H7 (cell line): ENCODE measurements at regions not wholly inside any gene's neighbourhood (a gene's known extent, or its start where the extent isn't known, plus 50 kb on each side); places are given as distances from the start of the nearest gene placed in this dataset.

Experiments used
- DNase-seq: peaks from one replicate; pipeline ENCODE4 v3.0.0; 2012
- H3K27me3 ChIP-seq: 2 replicates; pipeline ENCODE4 v1.6.0; 2011; ENCODE audit warnings: mild to moderate bottlenecking, low read length; ENCODE audit not compliant: control insufficient read depth, insufficient read depth
- H3K36me3 ChIP-seq: replicated peaks from 2 replicates; pipeline ENCODE4 v1.5.1; 2011; ENCODE audit warnings: low read length; ENCODE audit not compliant: control insufficient read depth, insufficient read depth
- H3K4me3 ChIP-seq: 2 replicates; pipeline ENCODE4 v1.5.1; 2011; ENCODE audit warnings: low read depth, mild to moderate bottlenecking, control low read depth, low read length, moderate library complexity; ENCODE audit not compliant: insufficient read depth

- no peaks in the 10 kb centered on the region for H3K27me3 ChIP-seq
- no peak for DNase-seq
- H3K4me3 ChIP-seq, result no peak overlapping the region
- no peaks in the 10 kb centered on the region for H3K36me3 ChIP-seq
These were observed 184.4 kb upstream of the DYNLRB2 start for GRCh38 chr16:80356365-80356764.

DNA sequence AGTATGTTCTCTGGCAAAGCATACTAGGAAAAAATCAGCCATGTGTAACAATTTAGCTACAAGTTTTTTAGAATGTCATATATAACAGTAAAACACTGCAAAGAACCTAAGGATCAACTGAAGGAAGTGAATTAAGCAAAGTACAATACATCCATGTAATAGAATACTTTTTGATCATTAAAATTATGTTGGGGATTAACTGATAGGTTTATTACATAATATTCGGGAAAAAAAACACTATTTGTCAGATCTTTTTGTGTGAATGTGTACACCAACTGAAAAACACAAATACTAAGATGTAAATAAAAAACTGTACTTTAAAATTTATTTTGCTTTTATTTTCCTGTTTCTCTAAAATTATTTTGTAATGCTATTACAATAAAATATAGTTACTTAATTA is 185.5 kb upstream of the DYNLRB2 start:
- no peak for DNase-seq
- H3K4me3 ChIP-seq, result no peak overlapping the region
- no peaks in the 10 kb centered on the region for H3K27me3 ChIP-seq
- no peaks in the 10 kb centered on the region for H3K36me3 ChIP-seq

- no peaks in the 10 kb centered on the region for H3K36me3 ChIP-seq
- H3K27me3 ChIP-seq, result no peaks in the 10 kb centered on the region
- no peak for DNase-seq
- H3K4me3 ChIP-seq, result no peak overlapping the region
These were observed 190.7 kb upstream of the DYNLRB2 start for GRCh38 chr16:80350061-80350460.

GRCh38 chr16:80347900-80348299 is 192.9 kb upstream of the DYNLRB2 start:
- DNase-seq, result no peak
- Histone ChIP-seq H3K4me3 (no peak overlapping the region), H3K27me3 (no peaks in the 10 kb centered on the region), H3K36me3 (no peaks in the 10 kb centered on the region)

GRCh38 chr16:80347002-80347401 is 193.8 kb upstream of the DYNLRB2 start:
- DNase-seq, result no peak
- H3K36me3 ChIP-seq, result no peaks in the 10 kb centered on the region
- no peak overlapping the region for H3K4me3 ChIP-seq
- H3K27me3 ChIP-seq, result no peaks in the 10 kb centered on the region

DNA sequence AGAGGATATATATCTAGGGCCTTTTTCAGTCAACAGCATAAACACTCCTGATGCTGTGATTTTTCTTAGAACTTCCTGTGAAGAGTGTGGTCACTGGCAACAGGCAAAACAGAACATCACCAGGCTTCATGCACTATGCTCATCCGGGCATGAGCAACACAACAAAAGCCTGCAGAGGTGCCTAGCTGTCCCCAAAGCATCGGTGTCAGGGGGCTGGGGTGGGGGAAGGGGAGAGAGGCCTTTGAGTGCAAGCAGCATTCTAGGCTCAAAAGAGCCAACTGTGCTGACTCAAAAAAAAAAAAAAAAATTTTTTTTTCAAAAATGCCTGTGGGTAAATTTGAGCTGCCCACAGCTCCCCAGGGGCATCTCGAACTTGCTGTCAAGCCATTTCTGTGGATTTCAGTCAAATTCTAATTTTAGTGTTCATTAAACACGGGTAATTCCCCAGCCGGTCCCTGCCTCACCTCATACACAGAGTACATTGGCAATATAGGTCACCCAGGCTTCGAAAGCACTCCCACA is 194.6 kb upstream of the DYNLRB2 start:
- Histone ChIP-seq H3K36me3 (no peaks in the 10 kb centered on the region), H3K27me3 (no peaks in the 10 kb centered on the region), H3K4me3 (no peak overlapping the region)
- DNase-seq, result no peak

- no peaks in the 10 kb centered on the region for H3K27me3 ChIP-seq
- H3K36me3 ChIP-seq, result no peaks in the 10 kb centered on the region
- H3K4me3 ChIP-seq, result no peak overlapping the region
- DNase-seq, result no peak
These were observed 195.1 kb upstream of the DYNLRB2 start for GRCh38 chr16:80345701-80346100.

DNA sequence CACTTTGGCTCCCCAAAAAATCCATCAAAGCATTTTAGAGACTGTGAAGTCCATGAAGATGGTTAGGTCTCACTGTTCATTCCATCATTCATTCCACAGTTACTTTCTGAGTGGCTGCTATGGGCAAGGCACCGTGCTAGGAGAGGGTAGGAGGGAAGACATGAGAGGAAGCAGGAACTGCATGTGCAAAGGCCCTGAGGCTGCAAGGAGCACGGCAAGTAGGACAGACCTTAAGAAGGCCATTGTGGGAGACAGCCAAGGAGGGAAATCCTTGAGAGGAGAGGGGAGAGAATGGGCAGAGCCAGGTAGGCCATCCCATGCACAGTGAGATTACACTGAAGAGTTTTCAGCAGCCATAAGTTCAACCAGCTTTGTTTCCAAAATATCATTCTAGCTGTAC is 196.2 kb upstream of the DYNLRB2 start:
- no peak for DNase-seq
- Histone ChIP-seq H3K27me3 (no peaks in the 10 kb centered on the region), H3K4me3 (no peak overlapping the region), H3K36me3 (no peaks in the 10 kb centered on the region)

DNA sequence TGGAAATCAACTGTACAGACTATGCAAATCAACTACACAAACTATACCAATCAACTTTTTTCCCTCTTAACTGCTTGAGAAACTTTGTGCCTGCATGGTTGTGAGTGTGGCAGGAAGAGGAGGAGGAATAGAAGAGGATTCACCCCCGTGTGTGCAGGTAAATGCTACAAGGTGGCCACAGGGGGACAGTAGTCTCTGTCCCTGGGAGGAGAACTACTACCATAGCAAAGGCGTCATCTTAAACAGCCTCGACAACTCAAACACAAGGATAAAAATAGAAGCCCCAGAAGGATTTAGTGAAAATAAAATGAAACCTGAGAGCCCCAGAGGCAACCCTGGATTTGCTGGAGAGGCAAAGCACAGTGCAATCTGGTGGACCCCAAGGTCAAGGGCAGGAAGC is 199.5 kb upstream of the DYNLRB2 start:
- no peaks in the 10 kb centered on the region for H3K36me3 ChIP-seq
- peak; percentile 42 for DNase-seq
- H3K27me3 ChIP-seq, result no peaks in the 10 kb centered on the region
- H3K4me3 ChIP-seq, result no peak overlapping the region

GRCh38 chr16:80337786-80338185 is 203.0 kb upstream of the DYNLRB2 start:
- DNase-seq, result no peak
- Histone ChIP-seq H3K36me3 (no peaks in the 10 kb centered on the region), H3K4me3 (no peak overlapping the region), H3K27me3 (no peaks in the 10 kb centered on the region)

DNA sequence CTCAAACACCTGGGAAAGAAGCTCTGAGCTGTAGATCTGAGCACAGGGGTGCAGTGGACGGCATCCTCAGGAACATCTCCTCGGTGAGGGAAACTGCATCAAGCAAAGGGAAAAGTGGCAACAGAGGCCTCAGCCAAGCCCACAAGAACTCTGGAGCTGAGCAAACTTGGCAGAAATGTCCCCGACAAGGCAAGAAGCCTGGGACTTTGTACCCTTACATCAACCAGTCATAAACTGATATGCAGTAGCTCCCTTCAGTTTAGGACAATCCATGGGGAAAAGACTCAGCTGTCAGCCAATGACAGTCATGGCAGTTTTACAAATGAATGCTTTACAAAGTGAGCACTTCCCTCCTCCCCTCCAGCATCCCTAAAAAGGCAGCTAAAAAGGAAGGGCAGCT is 210.0 kb upstream of the DYNLRB2 start:
- no peaks in the 10 kb centered on the region for H3K27me3 ChIP-seq
- H3K36me3 ChIP-seq, result no peaks in the 10 kb centered on the region
- DNase-seq, result no peak
- H3K4me3 ChIP-seq, result no peak overlapping the region

DNA sequence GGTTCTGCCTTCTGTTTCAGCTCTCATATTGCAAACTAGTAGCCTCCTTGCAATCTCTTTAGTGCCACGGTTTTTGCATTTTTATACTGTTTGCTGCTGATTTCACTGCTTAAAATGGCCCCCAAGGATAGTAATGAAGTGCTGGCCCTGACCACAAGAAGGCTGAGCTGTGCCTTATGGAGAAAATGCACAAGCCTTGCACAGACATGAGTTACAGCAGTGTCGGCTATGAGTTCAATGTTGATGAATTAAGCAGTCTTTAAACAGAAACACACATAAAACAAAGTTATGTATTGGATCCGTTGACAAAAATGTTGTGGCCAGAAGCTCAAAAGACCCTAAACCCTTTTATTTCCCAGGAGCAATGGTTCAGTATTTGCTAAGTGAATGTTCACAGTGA is 210.6 kb upstream of the DYNLRB2 start:
- no peaks in the 10 kb centered on the region for H3K27me3 ChIP-seq
- no peak for DNase-seq
- no peaks in the 10 kb centered on the region for H3K36me3 ChIP-seq
- no peak overlapping the region for H3K4me3 ChIP-seq

DNA sequence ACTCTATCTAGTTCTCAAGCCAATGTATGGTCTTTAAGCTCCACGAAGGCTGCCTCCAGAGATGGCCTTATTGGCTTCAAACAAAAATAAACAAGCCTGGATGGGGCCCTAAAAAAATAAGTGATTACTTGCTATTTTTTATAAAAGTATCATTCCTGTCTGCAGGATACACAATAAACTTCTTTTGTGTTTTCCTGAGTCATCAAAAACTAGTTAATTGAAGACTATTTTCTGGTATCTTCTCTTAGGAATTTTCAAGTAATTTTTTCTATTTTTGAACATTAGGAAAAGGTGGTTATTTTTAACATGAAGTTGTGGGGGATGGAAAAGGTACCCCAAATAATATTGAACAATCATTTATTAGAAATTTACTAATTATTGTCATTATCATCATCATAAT is 213.1 kb upstream of the DYNLRB2 start:
- H3K4me3 ChIP-seq, result no peak overlapping the region
- DNase-seq, result no peak
- H3K36me3 ChIP-seq, result no peaks in the 10 kb centered on the region
- no peaks in the 10 kb centered on the region for H3K27me3 ChIP-seq

GRCh38 chr16:80324371-80324770 is 216.4 kb upstream of the DYNLRB2 start:
- Histone ChIP-seq H3K36me3 (no peaks in the 10 kb centered on the region), H3K27me3 (no peaks in the 10 kb centered on the region), H3K4me3 (no peak overlapping the region)
- DNase-seq, result peak; percentile 34

DNA sequence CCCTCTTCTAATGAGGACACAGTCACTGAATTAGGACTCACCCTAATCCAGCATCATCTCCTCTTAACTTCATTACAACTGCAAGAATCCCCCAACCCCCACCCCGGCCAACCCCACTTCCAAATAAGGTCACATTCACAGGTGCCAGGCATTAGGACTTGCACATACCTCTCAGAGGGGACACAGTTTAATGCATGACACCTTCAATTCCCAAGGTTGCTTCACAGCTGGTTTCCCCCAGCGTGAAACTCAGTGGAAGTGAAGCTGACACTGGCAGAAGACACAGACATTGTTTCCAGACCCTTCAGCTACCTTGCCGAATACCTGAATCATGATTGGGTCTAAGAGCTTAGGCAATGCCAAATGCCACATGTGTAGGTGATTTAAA is 217.0 kb upstream of the DYNLRB2 start:
- no peak overlapping the region for H3K4me3 ChIP-seq
- H3K27me3 ChIP-seq, result no peaks in the 10 kb centered on the region
- H3K36me3 ChIP-seq, result no peaks in the 10 kb centered on the region
- DNase-seq, result no peak

- Histone ChIP-seq H3K27me3 (no peaks in the 10 kb centered on the region), H3K36me3 (no peaks in the 10 kb centered on the region), H3K4me3 (no peak overlapping the region)
- DNase-seq, result no peak
These were observed 217.5 kb upstream of the DYNLRB2 start for GRCh38 chr16:80323187-80323807.
